Colonic mucosa (tissue), 4 donors: ENCODE measurements at regions not wholly inside any gene's neighbourhood (a gene's known extent, or its start where the extent isn't known, plus 50 kb on each side); places are given as distances from the start of the nearest gene placed in this dataset.
"Not testable (repeated sequence)": the region's sequence is repeated elsewhere in the genome, so short reads cannot be mapped to it uniquely, and the experiment has no call there.

Source experiments
- DNase-seq: peaks from one replicate; pipeline ENCODE4 v3.0.0-alpha.2; 2020
- H3K27ac ChIP-seq: fragments of 200-600 bp; one replicate; pipeline ENCODE4 v1.8.0; 2021
- H3K27me3 ChIP-seq: fragments of 200-600 bp; one replicate; pipeline ENCODE4 v1.8.0; 2021
- H3K36me3 ChIP-seq: fragments of 200-600 bp; one replicate; pipeline ENCODE4 v1.8.0; 2021
- H3K4me1 ChIP-seq: fragments of 200-600 bp; one replicate; pipeline ENCODE4 v1.8.0; 2021; ENCODE audit warnings: mild to moderate bottlenecking
- H3K4me3 ChIP-seq: fragments of 200-600 bp; one replicate; pipeline ENCODE4 v1.8.0; 2021
- H3K9ac ChIP-seq, 2 donors: one replicate each; pipeline ENCODE4 v1.7.0; 2013; ENCODE audit warnings: control low read depth in 2 of 2, low read depth in 2 of 2, low read length in 2 of 2
- H3K9me3 ChIP-seq: fragments of 200-600 bp; one replicate; pipeline ENCODE4 v1.8.0; 2021
- intact Hi-C: fragments of 100-400 bp; cut with DNase I; formaldehyde crosslinking; loops from one replicate; pipeline ENCODE4 v1.14.1; 2022
- TF ChIP-seq, protein P1 (sequence below): fragments of 200-600 bp; IDR thresholded peaks from one replicate; pipeline ENCODE4 v1.8.0; 2022; ENCODE audit warnings: antibody characterized with exemption, mild to moderate bottlenecking
- donor health status: healthy.
- donor health status: DM: no; HTN: no; CAD: no.
- donor health status: DM: no; HTN: no; CAD: no.

DNA sequence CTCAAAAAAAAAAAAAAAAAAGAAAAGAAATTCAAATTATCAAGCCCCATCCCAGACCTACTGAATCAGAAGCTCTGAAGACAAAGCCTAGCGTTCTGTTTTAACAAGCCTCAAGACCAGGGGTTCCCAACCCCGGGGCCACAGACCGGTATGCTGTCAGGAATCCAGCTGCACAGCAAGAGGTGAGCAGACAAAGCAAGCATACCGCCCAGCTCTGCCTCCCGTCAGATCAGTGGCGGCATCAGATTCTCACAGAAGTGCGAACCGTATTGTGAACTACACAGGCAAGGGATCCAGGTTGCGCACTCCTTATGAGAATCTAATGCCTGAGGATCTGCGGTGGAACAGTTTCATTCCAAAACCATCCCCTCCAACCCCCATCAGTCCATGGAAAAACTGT, 57.8 kb upstream of the RASAL2 start:
- H3K36me3 ChIP-seq, result no peaks in the 10 kb centered on the region
- intact Hi-C loops, result loop anchor here (10.0 kb wide), 1 partner anchor 149 kb away; no protein-coding TSS in a partner anchor
- H3K27me3 ChIP-seq, result no peaks in the 10 kb centered on the region
- no peak overlapping the region for H3K4me3 ChIP-seq
- no peaks in the 10 kb centered on the region for H3K9me3 ChIP-seq
- DNase-seq, result no peak
- H3K27ac ChIP-seq, result no peak overlapping the region
- no peak overlapping the region for H3K9ac ChIP-seq
- TF ChIP-seq, protein P1, sequence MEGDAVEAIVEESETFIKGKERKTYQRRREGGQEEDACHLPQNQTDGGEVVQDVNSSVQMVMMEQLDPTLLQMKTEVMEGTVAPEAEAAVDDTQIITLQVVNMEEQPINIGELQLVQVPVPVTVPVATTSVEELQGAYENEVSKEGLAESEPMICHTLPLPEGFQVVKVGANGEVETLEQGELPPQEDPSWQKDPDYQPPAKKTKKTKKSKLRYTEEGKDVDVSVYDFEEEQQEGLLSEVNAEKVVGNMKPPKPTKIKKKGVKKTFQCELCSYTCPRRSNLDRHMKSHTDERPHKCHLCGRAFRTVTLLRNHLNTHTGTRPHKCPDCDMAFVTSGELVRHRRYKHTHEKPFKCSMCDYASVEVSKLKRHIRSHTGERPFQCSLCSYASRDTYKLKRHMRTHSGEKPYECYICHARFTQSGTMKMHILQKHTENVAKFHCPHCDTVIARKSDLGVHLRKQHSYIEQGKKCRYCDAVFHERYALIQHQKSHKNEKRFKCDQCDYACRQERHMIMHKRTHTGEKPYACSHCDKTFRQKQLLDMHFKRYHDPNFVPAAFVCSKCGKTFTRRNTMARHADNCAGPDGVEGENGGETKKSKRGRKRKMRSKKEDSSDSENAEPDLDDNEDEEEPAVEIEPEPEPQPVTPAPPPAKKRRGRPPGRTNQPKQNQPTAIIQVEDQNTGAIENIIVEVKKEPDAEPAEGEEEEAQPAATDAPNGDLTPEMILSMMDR, result no peak
- no peaks in the 10 kb centered on the region for H3K4me1 ChIP-seq

DNA sequence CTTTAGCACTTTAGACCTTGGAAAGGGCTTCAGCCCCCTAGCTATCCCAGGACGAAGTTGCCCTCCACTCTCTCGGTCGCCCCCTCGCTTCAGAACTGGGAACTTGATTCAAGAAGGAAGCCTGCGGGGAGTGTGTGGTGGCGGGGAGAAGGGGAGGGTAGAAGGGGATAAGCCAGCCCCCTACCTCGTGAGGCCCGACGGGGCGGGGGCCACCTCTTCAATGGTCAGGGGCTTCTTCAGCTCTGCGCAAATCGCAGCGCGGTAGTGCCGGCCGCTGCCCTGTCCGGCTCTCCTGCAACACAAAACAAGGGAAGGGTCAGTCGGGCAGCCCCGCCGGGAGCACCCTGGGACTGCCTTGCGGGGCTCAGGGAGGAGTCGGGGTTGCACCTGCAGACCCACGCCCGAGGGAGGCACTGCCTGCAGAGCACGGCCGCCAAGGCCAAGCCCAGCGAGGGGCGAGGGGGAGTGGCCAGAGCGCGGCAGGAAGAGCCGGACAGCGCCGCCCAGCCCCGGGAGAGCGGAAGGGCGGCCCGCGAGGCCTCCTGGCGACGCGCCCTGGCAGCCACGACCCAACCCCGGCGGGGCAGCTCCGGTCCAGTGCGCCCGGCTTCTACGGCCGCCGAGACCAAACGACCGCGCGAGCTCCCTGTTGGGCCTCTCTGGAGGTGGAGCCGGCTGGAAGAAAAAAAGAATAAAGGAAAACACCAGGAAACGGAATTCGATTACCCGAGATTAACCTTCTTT, 56.2 kb upstream of the RASAL2 start:
- DNase-seq, result peak; percentile 90
- H3K27ac ChIP-seq, result peak overlapping the region; percentile 73
- no peaks in the 10 kb centered on the region for H3K36me3 ChIP-seq
- no peaks in the 10 kb centered on the region for H3K27me3 ChIP-seq
- peak overlapping the region; percentile 82 to 87 for H3K9ac ChIP-seq
- TF ChIP-seq, protein P1, result peak; percentile 45
- intact Hi-C loops, result loop anchor here (10.0 kb wide), 1 partner anchor 147 kb away; no protein-coding TSS in a partner anchor
- peak overlapping the region; percentile 90 for H3K4me3 ChIP-seq
- H3K4me1 ChIP-seq, result no peaks in the 10 kb centered on the region
- no peaks in the 10 kb centered on the region for H3K9me3 ChIP-seq

DNA sequence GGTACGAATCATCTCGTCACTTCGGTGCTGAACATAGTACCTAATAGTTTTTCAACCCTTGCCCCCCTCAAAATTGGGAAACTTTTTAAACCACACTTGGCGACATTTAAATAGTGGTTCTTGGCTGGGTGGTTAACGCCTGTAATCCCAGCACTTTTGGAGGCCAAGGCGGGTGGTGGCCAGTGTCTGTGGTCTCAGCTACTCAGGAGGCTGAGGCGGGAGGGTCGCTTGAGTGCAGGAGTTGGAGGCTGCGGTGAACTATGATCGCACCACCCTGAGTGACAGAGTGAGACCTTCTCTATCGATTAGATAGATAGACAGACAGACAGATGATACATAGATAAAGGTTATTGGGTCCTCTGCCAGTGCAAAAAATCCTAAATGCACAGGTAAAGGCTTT, 55.5 kb upstream of the RASAL2 start:
- H3K4me3 ChIP-seq, result peak overlapping the region; percentile 90
- H3K27ac ChIP-seq, result peak overlapping the region; percentile 73
- no peaks in the 10 kb centered on the region for H3K36me3 ChIP-seq
- intact Hi-C loops, result loop anchor here (10.0 kb wide), 1 partner anchor 146 kb away; no protein-coding TSS in a partner anchor
- H3K27me3 ChIP-seq, result no peaks in the 10 kb centered on the region
- TF ChIP-seq, protein P1, result no peak
- no peaks in the 10 kb centered on the region for H3K9me3 ChIP-seq
- H3K9ac ChIP-seq, result peak overlapping the region; percentile 82 to 87
- DNase-seq, result no peak
- H3K4me1 ChIP-seq, result no peaks in the 10 kb centered on the region

DNA sequence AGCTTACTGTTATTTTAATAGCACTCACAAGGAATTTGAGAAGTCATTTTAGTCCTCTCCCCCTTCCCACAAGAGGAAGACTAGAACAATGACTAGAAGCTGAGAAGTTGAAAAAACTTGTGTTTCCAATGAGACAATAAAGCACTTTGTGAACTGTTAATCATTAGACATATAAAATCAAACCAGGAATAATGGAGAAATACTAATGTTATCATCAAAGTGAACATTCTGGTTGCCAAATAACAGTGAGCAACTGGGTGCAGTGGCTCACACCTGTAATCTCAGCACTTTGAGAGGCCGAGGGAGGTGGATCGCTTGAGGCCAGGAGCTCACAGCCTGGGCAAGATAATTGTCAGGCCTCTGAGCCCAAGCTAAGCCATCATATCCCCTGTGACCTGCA, 54.0 kb upstream of the RASAL2 start:
- no peaks in the 10 kb centered on the region for H3K36me3 ChIP-seq
- H3K27ac ChIP-seq, result no peak overlapping the region
- H3K27me3 ChIP-seq, result no peaks in the 10 kb centered on the region
- TF ChIP-seq, protein P1, result no peak
- H3K4me3 ChIP-seq, result no peak overlapping the region
- no peaks in the 10 kb centered on the region for H3K4me1 ChIP-seq
- no peak overlapping the region for H3K9ac ChIP-seq
- no peaks in the 10 kb centered on the region for H3K9me3 ChIP-seq
- intact Hi-C loops, result loop anchor here (10.0 kb wide), 1 partner anchor 145 kb away; no protein-coding TSS in a partner anchor
- DNase-seq, result no peak

DNA sequence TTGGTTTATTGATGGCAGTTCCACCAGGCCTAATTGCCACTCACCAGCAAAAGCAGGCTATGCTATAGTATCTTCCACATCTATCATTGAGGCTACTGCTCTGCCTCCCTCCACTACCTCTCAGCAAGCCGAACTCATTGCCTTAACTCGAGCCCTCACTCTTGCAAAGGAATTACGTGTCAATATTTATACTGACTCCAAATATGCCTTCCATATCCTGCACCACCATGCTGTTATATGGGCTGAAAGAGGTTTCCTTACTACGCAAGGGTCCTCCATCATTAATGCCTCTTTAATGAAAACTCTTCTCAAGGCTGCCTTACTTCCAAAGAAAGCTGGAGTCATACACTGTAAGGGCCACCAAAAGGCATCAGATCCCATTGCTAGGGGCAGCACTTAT, 50.0 kb upstream of the RASAL2 start:
- H3K36me3 ChIP-seq, H3K4me3 ChIP-seq, H3K9ac ChIP-seq, intact Hi-C loops, DNase-seq, H3K27ac ChIP-seq, H3K4me1 ChIP-seq, H3K27me3 ChIP-seq, H3K9me3 ChIP-seq: not testable (repeated sequence)
